H1 (cell line): ENCODE measurements at regions not wholly inside any gene's neighbourhood (a gene's known extent, or its start where the extent isn't known, plus 50 kb on each side); places are given as distances from the start of the nearest gene placed in this dataset.

ENCODE experiments used
- CTCF ChIA-PET: fragments of 300-600 bp; sonication (Branson Sonifier 250); formaldehyde crosslinking; loops from one replicate; lab custom pipeline; 2021; ENCODE audit not compliant: partially characterized antibody; lab: Charles Lee
- POLR2A ChIA-PET: fragments of 300-600 bp; sonication (Branson Sonifier 250); formaldehyde crosslinking; loops from one replicate; lab custom pipeline; 2021; ENCODE audit warnings: inconsistent platforms; ENCODE audit not compliant: partially characterized antibody; lab: Charles Lee
- DNase-seq, 2 experiments: peaks; one replicate each; pipeline versions ENCODE4 v3.0.0 to v3.0.0-alpha.2; 2010 to 2022; ENCODE audit warnings: low spot score in 2 of 2, low read depth in 1 of 2, mixed read lengths in 1 of 2
- FAIRE-seq: peaks from 2 replicates; lab custom pipeline; 2011; peaks lifted over from hg19 to GRCh38; lab: Jason Lieb, UNC
- H2AFZ ChIP-seq: 2 replicates; pipeline ENCODE4 v1.8.1; 2012; ENCODE audit warnings: low read length, inconsistent platforms
- H2AK5ac ChIP-seq: 2 replicates; pipeline ENCODE4 v1.6.1; 2013; ENCODE audit warnings: low read depth, low read length
- H2BK120ac ChIP-seq: replicated peaks from 2 replicates; pipeline ENCODE3; 2013; ENCODE audit warnings: low read depth, low read length, inconsistent platforms
- H2BK12ac ChIP-seq: 2 replicates; pipeline ENCODE4 v1.6.1; 2013; ENCODE audit warnings: low read depth, low read length
- H2BK15ac ChIP-seq: 2 replicates; pipeline ENCODE4 v1.6.1; 2013; ENCODE audit warnings: low read length
- H2BK20ac ChIP-seq: 2 replicates; pipeline ENCODE4 v1.6.1; 2013; ENCODE audit warnings: low read length
- H2BK5ac ChIP-seq: 2 replicates; pipeline ENCODE4 v1.6.1; 2013; ENCODE audit warnings: low read depth, low read length
- H3K14ac ChIP-seq: 2 replicates; pipeline ENCODE4 v1.6.1; 2013; ENCODE audit warnings: inconsistent platforms; ENCODE audit not compliant: insufficient read length
- H3K18ac ChIP-seq: 2 replicates; pipeline ENCODE4 v1.6.1; 2013; ENCODE audit warnings: low read length; ENCODE audit errors: extremely low read depth
- H3K23ac ChIP-seq: 2 replicates; pipeline ENCODE4 v1.6.1; 2013; ENCODE audit warnings: inconsistent platforms; ENCODE audit not compliant: insufficient read length
- H3K23me2 ChIP-seq: 2 replicates; pipeline ENCODE4 v1.6.1; 2013; ENCODE audit warnings: low read depth, low read length
- H3K27ac ChIP-seq: 2 replicates; pipeline ENCODE4 v1.6.1; 2011; ENCODE audit warnings: low read depth, low read length, inconsistent platforms
- H3K27me3 ChIP-seq, 4 experiments: replicated peaks in 1 of 4; 1 replicate in 1 of 4; 2 replicates in 3 of 4; pipeline versions ENCODE4 v1.6.1 to v1.8.1; 2011 to 2013; ENCODE audit warnings: low read length in 3 of 4, mild to moderate bottlenecking in 3 of 4, inconsistent platforms in 2 of 4, mixed read lengths in 2 of 4, moderate library complexity in 1 of 4; ENCODE audit not compliant: control insufficient read depth in 3 of 4, insufficient read depth in 3 of 4; ENCODE audit errors: extremely low read depth in 1 of 4
- H3K36me3 ChIP-seq, 4 experiments: 2 replicates each; pipeline versions ENCODE4 v1.6.1 to v1.8.1; 2011 to 2013; ENCODE audit warnings: mild to moderate bottlenecking in 4 of 4, low read length in 3 of 4, moderate library complexity in 2 of 4, control low read depth in 1 of 4, inconsistent platforms in 1 of 4; ENCODE audit not compliant: insufficient read depth in 4 of 4, control insufficient read depth in 2 of 4
- H3K4ac ChIP-seq: replicated peaks from 2 replicates; pipeline ENCODE3; 2013; ENCODE audit warnings: low read length, low read depth, mixed read lengths, inconsistent platforms; ENCODE audit not compliant: insufficient read length
- H3K4me1 ChIP-seq, 4 experiments: replicated peaks in 1 of 4; 1 replicate in 1 of 4; 2 replicates in 3 of 4; pipeline versions ENCODE4 v1.6.1 to v1.8.1; 2011 to 2013; ENCODE audit warnings: low read length in 3 of 4, inconsistent platforms in 2 of 4, mixed read lengths in 1 of 4; ENCODE audit not compliant: insufficient read depth in 4 of 4, control insufficient read depth in 3 of 4
- H3K4me2 ChIP-seq, 2 experiments: 2 replicates each; pipeline versions ENCODE4 v1.6.1 to v1.8.1; 2011 to 2013; ENCODE audit warnings: low read depth in 2 of 2, low read length in 2 of 2, control low read depth in 1 of 2, inconsistent platforms in 1 of 2, mild to moderate bottlenecking in 1 of 2; ENCODE audit not compliant: insufficient read depth in 1 of 2
- H3K4me3 ChIP-seq, 4 experiments: fragments of 200-600, 300-600 bp in 1 of 4; sonication (generic), shearing (Covaris generic), sonication (Bioruptor Twin) in 1 of 4; 2 replicates each; pipeline versions ENCODE4 v1.5.1 to v1.8.1; 2011 to 2016; ENCODE audit warnings: low read length in 4 of 4, low read depth in 3 of 4, control low read depth in 2 of 4, inconsistent platforms in 2 of 4, mild to moderate bottlenecking in 2 of 4, mixed read lengths in 1 of 4, moderate library complexity in 1 of 4; ENCODE audit not compliant: insufficient read depth in 2 of 4; ENCODE audit errors: extremely low read depth in 1 of 4
- H3K56ac ChIP-seq: replicated peaks from 2 replicates; pipeline ENCODE3; 2013; ENCODE audit warnings: low read depth, mild to moderate bottlenecking, mixed read lengths, low read length, inconsistent platforms; ENCODE audit not compliant: insufficient read length
- H3K79me1 ChIP-seq: 2 replicates; pipeline ENCODE4 v1.6.1; 2013; ENCODE audit warnings: low read depth, low read length, control low read depth
- H3K79me2 ChIP-seq, 2 experiments: 2 replicates each; pipeline versions ENCODE4 v1.6.1 to v1.8.1; 2012 to 2013; ENCODE audit warnings: low read length in 2 of 2, mild to moderate bottlenecking in 2 of 2, inconsistent platforms in 1 of 2; ENCODE audit not compliant: insufficient read depth in 2 of 2, control insufficient read depth in 1 of 2
- H3K9ac ChIP-seq, 4 experiments: replicated peaks in 1 of 4; 1 replicate in 1 of 4; 2 replicates in 3 of 4; pipeline versions ENCODE4 v1.6.1 to v1.8.1; 2011 to 2013; ENCODE audit warnings: low read depth in 3 of 4, low read length in 3 of 4, control low read depth in 2 of 4, mild to moderate bottlenecking in 2 of 4, moderate library complexity in 2 of 4, inconsistent platforms in 1 of 4; ENCODE audit errors: extremely low read depth in 1 of 4
- H3K9me3 ChIP-seq, 2 experiments: 2 replicates each; pipeline versions ENCODE4 v1.6.1 to v1.8.1; 2012 to 2013; ENCODE audit warnings: mild to moderate bottlenecking in 2 of 2, moderate library complexity in 2 of 2, control low read depth in 1 of 2, inconsistent platforms in 1 of 2, low read depth in 1 of 2, low read length in 1 of 2, mixed read lengths in 1 of 2; ENCODE audit not compliant: insufficient read depth in 2 of 2
- H4K20me1 ChIP-seq, 2 experiments: replicated peaks in 1 of 2; 2 replicates each; pipeline versions ENCODE3 to v1.8.1; 2011 to 2013; ENCODE audit warnings: inconsistent platforms in 2 of 2, low read length in 2 of 2, mild to moderate bottlenecking in 1 of 2; ENCODE audit not compliant: insufficient read depth in 2 of 2, control insufficient read depth in 1 of 2
- H4K5ac ChIP-seq: 2 replicates; pipeline ENCODE4 v1.6.1; 2013; ENCODE audit warnings: low read length, low read depth, mixed read lengths, inconsistent platforms; ENCODE audit not compliant: insufficient read length
- H4K8ac ChIP-seq: 2 replicates; pipeline ENCODE4 v1.8.0; 2013; ENCODE audit warnings: mild to moderate bottlenecking, moderate library complexity, low read length, inconsistent platforms; ENCODE audit not compliant: insufficient read depth; ENCODE audit errors: extremely low read depth
- H4K91ac ChIP-seq: replicated peaks from 2 replicates; pipeline ENCODE3; 2013; ENCODE audit warnings: low read length, mixed read lengths, inconsistent platforms; ENCODE audit not compliant: insufficient read length
- ASH2L ChIP-seq: fragments of 200-600, 300-600 bp; sonication (generic); IDR thresholded peaks from one replicate; pipeline ENCODE4 v1.7.1; 2017; ENCODE audit warnings: low read length
- CHD2 ChIP-seq: IDR thresholded peaks from 2 replicates; pipeline ENCODE4 v1.6.1; 2012; ENCODE audit warnings: low read length, improper control_type of control experiment
- TBP ChIP-seq: IDR thresholded peaks from 2 replicates; pipeline ENCODE4 v1.6.1; 2011; ENCODE audit warnings: low read depth, low read length, improper control_type of control experiment
- WGBS, 2 experiments: shearing (Covaris generic) in 1 of 2; methylation state at CpG; one replicate each; pipeline versions ENCODE4 v1.1.6 to v1.1.7; 2013 to 2015; ENCODE audit warnings: low lambda C conversion rate in 2 of 2, mixed read lengths in 2 of 2, inconsistent platforms in 1 of 2, low coverage in 1 of 2, missing lambda C conversion rate in 1 of 2; ENCODE audit not compliant: insufficient replicate concordance in 2 of 2, insufficient coverage in 1 of 2, insufficient read length in 1 of 2; ENCODE audit errors: extremely low coverage in 1 of 2, missing lambda C conversion rate in 1 of 2; 5-methylcytosine and 5-hydroxymethylcytosine counted together

DNA sequence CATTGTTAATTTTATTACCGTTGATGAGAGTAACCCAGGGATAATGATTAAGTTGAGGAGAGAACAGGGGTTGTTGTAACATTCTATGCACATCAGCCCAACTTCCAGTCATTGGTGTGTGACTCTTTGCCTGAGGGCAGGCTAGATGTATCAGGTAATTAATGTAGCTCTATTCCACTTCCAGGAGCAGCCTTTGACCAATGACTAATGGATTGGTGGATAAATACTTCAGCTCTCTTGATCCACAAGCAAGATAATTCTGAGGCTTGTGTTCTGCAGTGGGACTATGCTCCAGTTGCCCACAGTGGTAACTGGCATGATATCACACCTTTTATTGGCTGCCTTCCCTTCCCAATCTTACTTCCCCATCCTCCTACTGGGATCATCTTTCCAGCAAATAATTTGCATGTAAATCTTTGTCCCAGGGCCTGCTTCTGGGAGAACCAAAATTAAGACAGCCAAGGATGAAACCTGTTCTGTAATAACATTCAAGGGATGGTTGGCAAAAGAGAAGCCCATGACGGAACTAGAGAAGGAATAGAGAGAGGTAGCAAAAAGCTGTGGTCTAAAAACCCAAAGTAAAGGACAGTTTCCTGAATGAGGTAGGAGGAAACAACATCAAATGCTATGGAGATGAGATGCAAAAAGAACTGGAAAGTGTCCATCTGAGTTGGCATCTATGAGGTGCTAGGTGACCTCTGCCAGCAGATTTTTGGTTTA is 241.4 kb upstream of the RPS6KA3 start:
- Histone ChIP-seq H4K8ac (no peak overlapping the region), H3K56ac (no peak overlapping the region), H3K9ac (no peak overlapping the region), H2AK5ac (no peak overlapping the region), H2BK20ac (no peak overlapping the region), H3K18ac (no peak overlapping the region), H3K4me3 (no peak overlapping the region), H4K5ac (no peak overlapping the region), H3K4ac (no peak overlapping the region), H2BK15ac (no peak overlapping the region), H3K23ac (no peak overlapping the region), H3K79me1 (no peaks in the 10 kb centered on the region), H2AFZ (no peak overlapping the region), H2BK5ac (no peak overlapping the region), H2BK120ac (no peak overlapping the region), H4K91ac (no peak overlapping the region), H3K27ac (no peak overlapping the region), H3K4me1 (no peaks in the 10 kb centered on the region), H3K79me2 (no peaks in the 10 kb centered on the region), H3K4me2 (no peak overlapping the region), H3K14ac (no peak overlapping the region), H3K27me3 (no peaks in the 10 kb centered on the region), H4K20me1 (no peaks in the 10 kb centered on the region), H2BK12ac (no peak overlapping the region), H3K36me3 (no peaks in the 10 kb centered on the region), H3K9me3 (no peaks in the 10 kb centered on the region), H3K23me2 (no peaks in the 10 kb centered on the region)
- no peak for DNase-seq
- 87% methylated on average over 1 of the region's 2 CpGs; no CpG with 5 or more reads in 1 of the 2 experiments for WGBS, 2 experiments
- no peak for TF ChIP-seq TBP
- no peak for TF ChIP-seq CHD2
- no peak for TF ChIP-seq ASH2L
- ChIA-PET CTCF (no interaction called here), POLR2A (no interaction called here)
- FAIRE-seq: no peak
